ENCODE measurements at regions not wholly inside any gene's neighbourhood (a gene's known extent, or its start where the extent isn't known, plus 50 kb on each side); places are given as distances from the start of the nearest gene placed in this dataset.

DNA sequence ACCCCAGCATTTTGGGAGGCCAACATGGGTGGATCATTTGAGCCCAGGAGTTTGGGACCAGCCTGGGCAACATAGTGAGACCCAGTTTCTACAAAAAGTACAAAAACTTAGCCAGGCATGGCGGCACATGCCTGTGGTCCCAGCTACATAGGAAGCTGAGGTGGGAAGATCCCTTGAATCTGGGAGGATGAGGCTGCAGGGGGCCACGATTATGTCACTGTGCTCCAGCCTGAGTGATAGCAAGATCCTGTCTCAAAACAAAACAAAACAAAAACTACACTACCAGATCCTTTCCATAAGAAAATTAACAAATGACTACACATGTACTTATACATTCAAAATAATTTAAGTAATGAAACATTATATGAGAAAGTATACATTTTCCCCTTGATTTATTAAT lies 116.4 kb upstream of the KLF6 start:
- DNase-seq (ENCODE audit: extremely low read depth in 1 of 4, low spot score in 3 of 4) (no peak), ATAC-seq (no peak), FAIRE-seq (peak; percentile 44)
- no peaks in the 10 kb centered on the region for H4K20me1 ChIP-seq (replicated peaks; ENCODE audit: control insufficient read depth, insufficient read depth, low read length)
- H3K4me3 ChIP-seq = no peak overlapping the region
- intact Hi-C loops (cut with micrococcal nuclease) = no loop called here
- in situ Hi-C loops (cut with MboI) = no loop called here
- no peak for TF ChIP-seq TBL1XR1 (IDR thresholded peaks at IDR 0.05; ENCODE audit: low read length in 2 of 2)
- TF ChIP-seq KAT7 (CRISPR knock-in tag; IDR thresholded peaks at IDR 0.05; ENCODE audit: borderline replicate concordance) = no peak
- no peak for TF ChIP-seq ZNF507 (tag; conservative IDR thresholded peaks at IDR 0.05)
- no peak for TF ChIP-seq XRCC3 (IDR thresholded peaks at IDR 0.05)
- no peak for TF ChIP-seq PYGO2 (tag; IDR thresholded peaks at IDR 0.05)
- no peak for TF ChIP-seq CREM (IDR thresholded peaks at IDR 0.05; ENCODE audit: low read depth)
- no peak for TF ChIP-seq GTF2E2 (tag; IDR thresholded peaks at IDR 0.05)
- no peak for TF ChIP-seq E2F3 (CRISPR knock-in tag; IDR thresholded peaks at IDR 0.05)
- no peak for TF ChIP-seq CXXC5 (CRISPR knock-in tag; IDR thresholded peaks at IDR 0.05)
- no peak for TF ChIP-seq ZNF217 (CRISPR knock-in tag; IDR thresholded peaks at IDR 0.05)
- no peak for TF ChIP-seq TAF1 (IDR thresholded peaks at IDR 0.05; ENCODE audit: control insufficient read depth, extremely low read depth, insufficient read depth, low read length, severe bottlenecking)
- no peak for TF ChIP-seq FIP1L1 (IDR thresholded peaks at IDR 0.05; ENCODE audit: low read depth, low read length, poor library complexity, severe bottlenecking)
- TF ChIP-seq, protein P1, sequence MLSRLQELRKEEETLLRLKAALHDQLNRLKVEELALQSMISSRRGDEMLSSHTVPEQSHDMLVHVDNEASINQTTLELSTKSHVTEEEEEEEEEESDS (CRISPR knock-in tag; IDR thresholded peaks at IDR 0.05) = no peak
- no peak overlapping the region for H3K9ac ChIP-seq (ENCODE audit: insufficient read depth in 1 of 2, low read depth in 2 of 2, low read length in 2 of 2)
- no peaks in the 10 kb centered on the region for H3K36me3 ChIP-seq (ENCODE audit: control insufficient read depth, insufficient read depth, low read length)
- H2AFZ ChIP-seq (ENCODE audit: low read depth, low read length) = no peak overlapping the region
- no peak overlapping the region for H3K27ac ChIP-seq (ENCODE audit: extremely low read depth, low read depth, low read length)
- no peak overlapping the region for H3K4me2 ChIP-seq (ENCODE audit: insufficient read depth, low read length)
- 14% methylated on average over 2 of the region's 2 CpGs for WGBS (ENCODE audit: insufficient coverage, low coverage, missing lambda C conversion rate)
- no peaks in the 10 kb centered on the region for H3K9me1 ChIP-seq (ENCODE audit: control insufficient read depth, insufficient read depth, low read length)
- no peaks in the 10 kb centered on the region for H3K27me3 ChIP-seq (ENCODE audit: control insufficient read depth in 2 of 2, insufficient read depth in 2 of 2, low read length in 2 of 2)
- H3K79me2 ChIP-seq (ENCODE audit: control insufficient read depth, insufficient read depth, low read length) = no peaks in the 10 kb centered on the region
- ChIA-PET CTCF (ENCODE audit: low intra/inter-chr PET ratio) (no interaction called here), POLR2A (no interaction called here)
- no peaks in the 10 kb centered on the region for H3K9me3 ChIP-seq (replicated peaks; ENCODE audit: control insufficient read depth, insufficient read depth, low read depth, low read length)
- H3K4me1 ChIP-seq (replicated peaks in 1 of 2; ENCODE audit: control insufficient read depth in 2 of 2, insufficient read depth in 2 of 2, low read length in 2 of 2) = no peaks in the 10 kb centered on the region
- BruUV-seq (replicated peaks) = no TSS peak

Data from K562 (cell line).